GM23248 (cell line): ENCODE measurements at regions not wholly inside any gene's neighbourhood (a gene's known extent, or its start where the extent isn't known, plus 50 kb on each side); places are given as distances from the start of the nearest gene placed in this dataset.

Source experiments
- EZH2 ChIP-seq: fragments of 200-600 bp; sonication (generic); IDR thresholded peaks from 2 replicates; pipeline ENCODE4 v1.6.1; 2018; ENCODE audit warnings: antibody characterized with exemption, mild to moderate bottlenecking; ENCODE audit not compliant: insufficient read depth, poor library complexity, severe bottlenecking
- EZH2phosphoT487 ChIP-seq: fragments of 200-600 bp; sonication (generic); IDR thresholded peaks from 2 replicates; pipeline ENCODE4 v1.6.1; 2018; ENCODE audit warnings: antibody characterized with exemption, moderate library complexity, mild to moderate bottlenecking, low read depth; ENCODE audit not compliant: insufficient read depth

DNA sequence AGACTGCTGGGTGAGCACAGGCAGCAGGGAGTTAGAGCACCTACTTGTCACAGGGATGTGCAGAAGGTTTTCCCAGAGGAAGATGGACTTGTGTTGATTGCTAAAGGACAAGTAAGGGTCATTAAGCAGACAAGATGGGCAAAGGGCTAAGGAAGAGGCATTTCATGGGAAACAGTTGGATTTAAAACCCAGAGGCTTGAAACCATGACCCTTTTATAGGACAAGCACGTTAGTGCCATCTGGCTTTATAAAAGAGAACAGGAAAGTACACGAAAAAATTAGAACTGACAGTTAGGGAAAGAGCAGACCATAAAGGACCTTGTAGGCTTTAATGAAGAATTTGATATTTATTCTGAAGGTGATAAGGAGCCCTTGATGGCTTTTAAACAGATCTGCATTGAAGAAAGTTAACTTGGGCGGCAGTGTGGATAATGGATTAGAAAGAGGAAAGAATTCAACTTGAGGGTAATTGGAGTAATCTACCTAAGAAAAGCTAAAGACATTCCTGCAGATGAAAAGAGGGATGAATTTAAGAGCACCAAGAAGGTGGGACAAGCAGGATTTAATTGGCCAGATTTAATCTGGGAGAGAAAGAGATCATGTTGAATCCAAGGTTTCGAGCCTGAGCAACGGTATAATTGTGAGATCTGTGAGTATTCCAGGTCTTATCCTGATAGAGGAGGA lies 68.6 kb downstream of the ZC3H11B start:
- TF ChIP-seq EZH2 (no peak), EZH2phosphoT487 (no peak)
